CD14-positive monocyte (primary cell): ENCODE measurements at regions not wholly inside any gene's neighbourhood (a gene's known extent, or its start where the extent isn't known, plus 50 kb on each side); places are given as distances from the start of the nearest gene placed in this dataset.

Experiments
- DNase-seq, 3 donors: peaks; one replicate each; pipeline ENCODE4 v3.0.0-alpha.2; 2011 to 2022
- H2AFZ ChIP-seq: 2 replicates; pipeline ENCODE4 v1.6.0; 2012; ENCODE audit warnings: mild to moderate bottlenecking, low read depth, low read length, inconsistent platforms; ENCODE audit not compliant: insufficient read depth, poor library complexity, severe bottlenecking
- H3K27ac ChIP-seq, 2 donors: 1 replicate in 1 of 2; 2 replicates in 1 of 2; pipeline ENCODE4 v1.5.1; 2012 to 2013; ENCODE audit warnings: low read length in 2 of 2, control low read depth in 1 of 2, inconsistent platforms in 1 of 2, low read depth in 1 of 2, mild to moderate bottlenecking in 1 of 2
- H3K27me3 ChIP-seq, 2 donors: one replicate each; pipeline versions ENCODE4 v1.6.0 to v1.6.1; 2011 to 2013; ENCODE audit warnings: low read length in 2 of 2; ENCODE audit not compliant: control insufficient read depth in 2 of 2, insufficient read depth in 2 of 2
- H3K36me3 ChIP-seq, 2 donors: replicated peaks in 1 of 2; 1 replicate in 1 of 2; 2 replicates in 1 of 2; pipeline versions ENCODE4 v1.5.1 to v1.6.1; 2012 to 2013; ENCODE audit warnings: low read length in 2 of 2, control low read depth in 1 of 2, inconsistent platforms in 1 of 2, mild to moderate bottlenecking in 1 of 2; ENCODE audit not compliant: insufficient read depth in 2 of 2, control insufficient read depth in 1 of 2
- H3K4me1 ChIP-seq, 2 donors: 1 replicate in 1 of 2; 2 replicates in 1 of 2; pipeline versions ENCODE4 v1.5.1 to v1.6.1; 2012 to 2013; ENCODE audit warnings: low read length in 2 of 2, control low read depth in 1 of 2, inconsistent platforms in 1 of 2, mild to moderate bottlenecking in 1 of 2, moderate library complexity in 1 of 2; ENCODE audit not compliant: insufficient read depth in 2 of 2, control insufficient read depth in 1 of 2
- H3K4me2 ChIP-seq: replicated peaks from 2 replicates; pipeline ENCODE3; 2012; ENCODE audit warnings: low read length, moderate library complexity, mild to moderate bottlenecking; ENCODE audit not compliant: poor library complexity, severe bottlenecking; ENCODE audit errors: extremely low read depth
- H3K4me3 ChIP-seq, 3 experiments: fragments of 200-600 bp in 1 of 3; sonication (generic) in 1 of 3; replicated peaks in 1 of 3; 1 replicate in 2 of 3; 2 replicates in 1 of 3; pipeline ENCODE4 v1.5.1; 2011 to 2013; ENCODE audit warnings: low read length in 3 of 3, mild to moderate bottlenecking in 3 of 3, control low read depth in 2 of 3, low read depth in 2 of 3, inconsistent platforms in 1 of 3, moderate library complexity in 1 of 3
- H3K79me2 ChIP-seq: 2 replicates; pipeline ENCODE4 v1.6.0; 2012; ENCODE audit warnings: mild to moderate bottlenecking, control low read depth, inconsistent platforms, low read length, moderate library complexity; ENCODE audit not compliant: insufficient read depth
- H3K9ac ChIP-seq: 2 replicates; pipeline ENCODE4 v1.6.0; 2017; ENCODE audit warnings: low read length, mild to moderate bottlenecking; ENCODE audit not compliant: insufficient read depth, poor library complexity, severe bottlenecking
- H3K9me3 ChIP-seq, 2 donors: replicated peaks in 1 of 2; 1 replicate in 1 of 2; 2 replicates in 1 of 2; pipeline versions ENCODE4 v1.5.1 to v1.6.1; 2012 to 2013; ENCODE audit warnings: low read length in 2 of 2, control low read depth in 1 of 2; ENCODE audit not compliant: control insufficient read depth in 1 of 2, insufficient read depth in 1 of 2
- H4K20me1 ChIP-seq: 2 replicates; pipeline ENCODE4 v1.6.0; 2012; ENCODE audit warnings: mild to moderate bottlenecking, low read length, control low read depth, moderate library complexity; ENCODE audit not compliant: insufficient read depth
- H3K27ac Mint-ChIP-seq, 7 donors: one replicate each; pipeline ENCODE4 v1.8.0; 2020; ENCODE audit warnings: mild to moderate bottlenecking in 7 of 7, mixed read lengths in 7 of 7, moderate library complexity in 6 of 7, inconsistent platforms in 2 of 7
- H3K27me3 Mint-ChIP-seq, 3 donors: one replicate each; pipeline ENCODE4 v1.8.0; 2021 to 2022; ENCODE audit warnings: low read depth in 3 of 3, mild to moderate bottlenecking in 3 of 3, mixed read lengths in 3 of 3, moderate library complexity in 3 of 3, inconsistent platforms in 1 of 3
- H3K36me3 Mint-ChIP-seq, 2 donors: one replicate each; pipeline ENCODE4 v1.8.0; 2020; ENCODE audit warnings: mixed read lengths in 2 of 2, inconsistent platforms in 1 of 2, mild to moderate bottlenecking in 1 of 2
- H3K4me1 Mint-ChIP-seq: one replicate; pipeline ENCODE4 v1.8.0; 2020; ENCODE audit warnings: mild to moderate bottlenecking, mixed read lengths
- H3K4me3 Mint-ChIP-seq, 2 donors: one replicate each; pipeline ENCODE4 v1.8.0; 2020; ENCODE audit warnings: mild to moderate bottlenecking in 2 of 2, mixed read lengths in 2 of 2, moderate library complexity in 1 of 2
- H3K9me3 Mint-ChIP-seq, 7 donors: one replicate each; pipeline ENCODE4 v1.8.0; 2020 to 2022; ENCODE audit warnings: mixed read lengths in 7 of 7, mild to moderate bottlenecking in 6 of 7, moderate library complexity in 6 of 7, inconsistent platforms in 2 of 7
- WGBS: methylation state at CpG from one replicate; pipeline ENCODE4 v1.1.5; 2013; ENCODE audit warnings: missing lambda C conversion rate; ENCODE audit not compliant: insufficient coverage; 5-methylcytosine and 5-hydroxymethylcytosine counted together
- intact Hi-C, 2 donors: fragments of 100-400 bp; cut with micrococcal nuclease; formaldehyde crosslinking; loops; one replicate each; pipeline versions ENCODE4 v1.15.0 to v1.15.1; 2023
- TF ChIP-seq, protein P1 (sequence below): fragments of 200-600 bp; IDR thresholded peaks from one replicate; pipeline ENCODE4 v1.8.0; 2022; ENCODE audit warnings: antibody characterized with exemption, mild to moderate bottlenecking

DNA sequence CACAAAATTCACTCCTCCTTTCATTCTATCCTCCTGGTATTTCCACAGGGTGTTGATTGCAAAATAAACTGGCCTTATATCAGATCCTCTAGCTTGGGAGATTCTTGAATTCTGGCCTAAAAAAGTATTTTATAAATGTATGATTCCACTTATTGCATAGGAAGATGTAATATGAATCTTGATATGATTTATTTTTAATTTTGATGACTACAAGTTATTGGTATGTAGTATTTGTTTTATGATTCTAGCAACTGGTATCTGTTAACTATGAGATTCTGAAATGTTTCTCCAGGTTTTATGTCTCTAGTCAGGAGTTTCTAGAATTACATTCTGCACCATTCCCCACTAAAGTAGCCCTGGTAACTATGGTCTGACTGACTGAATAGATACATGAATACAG lies 373.9 kb upstream of the C11orf87 start:
- no peak overlapping the region for H3K4me3 ChIP-seq
- no peaks in the 10 kb centered on the region for H3K79me2 ChIP-seq
- H3K4me1 Mint-ChIP-seq: no peaks in the 10 kb centered on the region

DNA sequence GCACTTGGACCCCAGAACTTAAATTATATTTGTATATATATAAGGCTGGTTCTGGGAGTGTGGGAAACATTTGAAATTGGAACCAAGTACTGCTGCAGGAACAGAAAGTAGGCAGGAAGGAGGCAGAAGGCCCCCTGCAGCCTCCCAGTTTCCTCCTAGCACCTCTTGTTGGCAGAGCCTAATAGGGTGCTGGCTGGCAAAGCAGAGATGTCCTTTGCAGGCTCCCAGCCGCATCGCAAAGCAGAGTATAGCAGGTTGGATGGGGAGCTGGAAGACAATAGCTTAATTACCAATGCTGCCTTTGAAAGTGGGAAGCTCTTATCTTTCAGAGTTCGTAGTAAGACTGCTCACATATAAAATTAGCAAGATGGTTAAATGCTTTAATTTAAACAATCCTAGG lies 370.8 kb upstream of the C11orf87 start:
- H3K4me1 Mint-ChIP-seq: no peaks in the 10 kb centered on the region
- H3K27ac ChIP-seq: no peak overlapping the region
- H4K20me1 ChIP-seq: no peaks in the 10 kb centered on the region
- TF ChIP-seq, protein P1, sequence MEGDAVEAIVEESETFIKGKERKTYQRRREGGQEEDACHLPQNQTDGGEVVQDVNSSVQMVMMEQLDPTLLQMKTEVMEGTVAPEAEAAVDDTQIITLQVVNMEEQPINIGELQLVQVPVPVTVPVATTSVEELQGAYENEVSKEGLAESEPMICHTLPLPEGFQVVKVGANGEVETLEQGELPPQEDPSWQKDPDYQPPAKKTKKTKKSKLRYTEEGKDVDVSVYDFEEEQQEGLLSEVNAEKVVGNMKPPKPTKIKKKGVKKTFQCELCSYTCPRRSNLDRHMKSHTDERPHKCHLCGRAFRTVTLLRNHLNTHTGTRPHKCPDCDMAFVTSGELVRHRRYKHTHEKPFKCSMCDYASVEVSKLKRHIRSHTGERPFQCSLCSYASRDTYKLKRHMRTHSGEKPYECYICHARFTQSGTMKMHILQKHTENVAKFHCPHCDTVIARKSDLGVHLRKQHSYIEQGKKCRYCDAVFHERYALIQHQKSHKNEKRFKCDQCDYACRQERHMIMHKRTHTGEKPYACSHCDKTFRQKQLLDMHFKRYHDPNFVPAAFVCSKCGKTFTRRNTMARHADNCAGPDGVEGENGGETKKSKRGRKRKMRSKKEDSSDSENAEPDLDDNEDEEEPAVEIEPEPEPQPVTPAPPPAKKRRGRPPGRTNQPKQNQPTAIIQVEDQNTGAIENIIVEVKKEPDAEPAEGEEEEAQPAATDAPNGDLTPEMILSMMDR: no peak
- no peak overlapping the region for H3K4me3 Mint-ChIP-seq
- no peak overlapping the region for H2AFZ ChIP-seq
- peaks cover 0 to 1% (median 0%) of the 10 kb centered on the region in 3 donors for H3K27me3 Mint-ChIP-seq
- no peak overlapping the region for H3K27ac Mint-ChIP-seq
- no peaks in the 10 kb centered on the region for H3K36me3 Mint-ChIP-seq
- no peak overlapping the region for H3K4me2 ChIP-seq
- no CpG with 5 or more reads among the region's 3 CpGs for WGBS
- H3K4me3 ChIP-seq: no peak overlapping the region
- no peaks in the 10 kb centered on the region for H3K4me1 ChIP-seq
- H3K27me3 ChIP-seq: no peaks in the 10 kb centered on the region
- H3K9me3 ChIP-seq: no peaks in the 10 kb centered on the region
- H3K9ac ChIP-seq: no peak overlapping the region
- intact Hi-C loops: no loop called here
- H3K9me3 Mint-ChIP-seq: peaks cover 0 to 9% (median 0%) of the 10 kb centered on the region in 7 donors
- DNase-seq: no peak
- no peaks in the 10 kb centered on the region for H3K36me3 ChIP-seq
- H3K79me2 ChIP-seq: no peaks in the 10 kb centered on the region

More for the DNA sequence above, 373.9 kb upstream of the C11orf87 start:
- Mint-ChIP-seq H3K27me3 (peaks cover 0 to 1% (median 0%) of the 10 kb centered on the region in 3 donors), H3K4me3 (no peak overlapping the region), H3K36me3 (no peaks in the 10 kb centered on the region), H3K9me3 (peaks cover 0 to 12% (median 4%) of the 10 kb centered on the region in 7 donors), H3K27ac (no peak overlapping the region)
- Histone ChIP-seq H3K36me3 (no peaks in the 10 kb centered on the region), H3K9ac (no peak overlapping the region), H3K27ac (no peak overlapping the region), H3K4me1 (no peaks in the 10 kb centered on the region), H3K9me3 (no peaks in the 10 kb centered on the region), H4K20me1 (no peaks in the 10 kb centered on the region), H2AFZ (no peak overlapping the region), H3K27me3 (no peaks in the 10 kb centered on the region), H3K4me2 (no peak overlapping the region)
- no peak for DNase-seq
- intact Hi-C loops: no loop called here
- TF ChIP-seq, protein P1: no peak
